Stimulated activated effector memory CD8-positive, alpha-beta T cell treated with anti-CD3 and anti-CD28 coated beads, Interleukin-12 subunit alpha, Interleukin-12 subunit beta, amount 100 ng/mL, for 72 hours (primary cell): ENCODE measurements at regions not wholly inside any gene's neighbourhood (a gene's known extent, or its start where the extent isn't known, plus 50 kb on each side); places are given as distances from the start of the nearest gene placed in this dataset.
A peak's percentile ranks its signal among the peaks of the same experiment; 100 is the strongest.
"Not testable (repeated sequence)": the region's sequence is repeated elsewhere in the genome, so short reads cannot be mapped to it uniquely, and the experiment has no call there.

ENCODE experiments used
- ATAC-seq: fragments of 150-1000 bp; cut with Tn5 transposase; 2 replicates; pipeline ENCODE4 v1.10.0; 2021
- DNase-seq, 2 donors: peaks; one replicate each; pipeline ENCODE4 v3.0.0; 2021 to 2022; ENCODE audit warnings: low spot score in 2 of 2
- H3K27ac Mint-ChIP-seq: one replicate; pipeline ENCODE4 v1.8.0; 2022; ENCODE audit warnings: mild to moderate bottlenecking, mixed read lengths
- H3K36me3 Mint-ChIP-seq: one replicate; pipeline ENCODE4 v1.8.0; 2022; ENCODE audit warnings: mild to moderate bottlenecking, mixed read lengths
- H3K4me1 Mint-ChIP-seq: one replicate; pipeline ENCODE4 v1.8.0; 2022; ENCODE audit warnings: mixed read lengths
- H3K4me3 Mint-ChIP-seq: one replicate; pipeline ENCODE4 v1.8.0; 2022; ENCODE audit warnings: mild to moderate bottlenecking, mixed read lengths
- H3K9me3 Mint-ChIP-seq: one replicate; pipeline ENCODE4 v1.8.0; 2022; ENCODE audit warnings: mixed read lengths

GRCh38 chr2:43070676-43071502 is 155.5 kb downstream of the ZFP36L2 start:
- DNase-seq (no peak), ATAC-seq (no peak)
- no peaks in the 10 kb centered on the region for H3K4me1 Mint-ChIP-seq

DNA sequence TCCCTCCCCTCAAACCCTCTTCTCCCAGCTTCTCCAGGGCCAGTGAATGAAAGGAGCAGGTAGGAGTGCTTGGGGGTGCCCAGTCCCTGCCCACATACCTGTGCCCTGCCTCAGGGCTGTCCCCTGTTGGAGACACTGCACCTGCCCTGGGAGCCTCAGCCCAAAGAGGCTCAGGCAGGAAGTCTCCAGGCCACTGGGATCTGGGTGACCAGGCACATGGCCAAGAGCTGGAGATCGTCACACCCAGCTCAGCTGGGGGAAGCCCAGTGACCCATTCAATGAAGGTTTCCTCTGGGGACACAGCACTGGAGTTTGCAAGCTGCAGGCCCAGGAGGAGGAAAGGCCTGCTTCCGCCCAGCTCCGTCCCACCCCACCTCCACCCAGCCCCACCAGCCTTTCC is 156.4 kb downstream of the ZFP36L2 start:
- Mint-ChIP-seq H3K36me3 (no peaks in the 10 kb centered on the region), H3K27ac (no peak overlapping the region), H3K9me3 (no peaks in the 10 kb centered on the region), H3K4me1 (no peaks in the 10 kb centered on the region), H3K4me3 (no peak overlapping the region)
- ATAC-seq (no peak), DNase-seq (no peak)

More at GRCh38 chr2:43070676-43071502, 155.5 kb downstream of the ZFP36L2 start:
- H3K9me3 Mint-ChIP-seq = no peaks in the 10 kb centered on the region
- no peak overlapping the region for H3K4me3 Mint-ChIP-seq
- no peaks in the 10 kb centered on the region for H3K36me3 Mint-ChIP-seq
- no peak overlapping the region for H3K27ac Mint-ChIP-seq

GRCh38 chr2:43068631-43069517 is 157.5 kb downstream of the ZFP36L2 start:
- Mint-ChIP-seq H3K4me1 (no peaks in the 10 kb centered on the region), H3K36me3 (no peaks in the 10 kb centered on the region), H3K9me3 (no peaks in the 10 kb centered on the region), H3K4me3 (no peak overlapping the region), H3K27ac (no peak overlapping the region)
- DNase-seq = no peak
- peak; percentile 9 for ATAC-seq

DNA sequence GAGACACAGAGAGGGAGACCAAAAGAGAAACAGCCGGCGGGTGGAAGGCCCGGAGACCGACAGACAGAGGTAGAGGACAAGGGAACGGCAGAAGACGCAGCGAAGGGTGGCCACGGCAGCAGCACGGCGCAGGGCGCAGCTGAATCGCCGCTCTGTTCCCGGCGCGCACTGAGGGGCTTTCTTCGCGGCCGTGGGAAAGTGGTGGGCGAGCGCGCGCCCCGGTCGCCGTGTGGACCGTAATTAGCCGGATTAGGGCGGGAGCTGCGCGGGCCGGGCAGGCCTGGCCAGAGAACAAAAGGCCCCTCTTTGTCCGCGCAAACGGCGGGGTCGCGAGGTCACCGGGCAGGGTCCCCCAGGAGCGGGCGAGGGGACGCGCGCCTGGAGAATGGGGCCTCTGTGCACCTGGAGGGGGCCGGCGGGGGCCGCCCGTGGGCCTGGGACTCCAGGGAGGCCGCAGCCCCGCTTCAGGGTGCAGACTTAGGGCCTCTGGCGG is 158.3 kb downstream of the ZFP36L2 start:
- no peak overlapping the region for H3K4me3 Mint-ChIP-seq
- ATAC-seq (no peak), DNase-seq (no peak)
- H3K36me3 Mint-ChIP-seq = no peaks in the 10 kb centered on the region
- H3K9me3 Mint-ChIP-seq = no peaks in the 10 kb centered on the region
- no peak overlapping the region for H3K27ac Mint-ChIP-seq
- no peaks in the 10 kb centered on the region for H3K4me1 Mint-ChIP-seq

DNA sequence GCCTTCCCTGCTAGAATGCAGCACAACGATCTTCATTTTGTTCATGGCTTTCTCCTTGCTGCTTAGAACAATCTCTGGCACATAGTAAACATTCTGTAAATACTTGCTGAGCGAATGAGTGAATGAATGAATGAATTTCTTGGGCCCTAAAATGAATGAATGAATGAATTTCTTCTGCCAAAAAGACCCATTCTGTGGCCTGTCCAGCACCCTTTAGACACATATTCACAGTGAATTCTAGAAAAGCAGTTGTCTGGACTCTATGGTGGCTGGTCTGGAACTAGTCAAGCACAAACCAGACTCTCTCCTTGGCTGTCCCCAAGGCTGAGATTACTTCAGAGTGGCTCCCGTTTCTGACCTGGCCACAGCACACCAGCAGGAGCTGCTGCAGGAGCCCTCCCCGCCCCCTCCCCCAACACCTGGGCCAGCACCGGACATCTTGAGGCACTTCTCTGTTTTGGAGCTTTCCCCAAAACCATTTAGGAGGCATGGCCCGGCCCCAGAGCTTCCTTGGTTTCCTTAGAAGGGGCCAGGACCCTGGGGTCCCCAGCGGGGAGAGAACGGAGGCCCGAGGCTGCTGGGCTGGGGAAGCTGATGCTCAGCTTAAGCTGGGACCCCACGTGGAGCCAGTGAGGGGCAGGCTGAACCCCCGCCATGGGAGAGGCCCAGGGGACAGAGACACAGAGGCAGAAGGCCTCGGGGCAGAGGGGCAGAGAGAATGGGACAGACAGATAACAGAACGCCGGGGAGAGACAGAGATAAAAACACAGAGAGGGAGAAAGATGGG is 159.0 kb downstream of the ZFP36L2 start:
- H3K27ac Mint-ChIP-seq = no peak overlapping the region
- H3K36me3 Mint-ChIP-seq = no peaks in the 10 kb centered on the region
- no peaks in the 10 kb centered on the region for H3K9me3 Mint-ChIP-seq
- no peak for ATAC-seq
- no peak overlapping the region for H3K4me3 Mint-ChIP-seq
- no peaks in the 10 kb centered on the region for H3K4me1 Mint-ChIP-seq
- no peak for DNase-seq

DNA sequence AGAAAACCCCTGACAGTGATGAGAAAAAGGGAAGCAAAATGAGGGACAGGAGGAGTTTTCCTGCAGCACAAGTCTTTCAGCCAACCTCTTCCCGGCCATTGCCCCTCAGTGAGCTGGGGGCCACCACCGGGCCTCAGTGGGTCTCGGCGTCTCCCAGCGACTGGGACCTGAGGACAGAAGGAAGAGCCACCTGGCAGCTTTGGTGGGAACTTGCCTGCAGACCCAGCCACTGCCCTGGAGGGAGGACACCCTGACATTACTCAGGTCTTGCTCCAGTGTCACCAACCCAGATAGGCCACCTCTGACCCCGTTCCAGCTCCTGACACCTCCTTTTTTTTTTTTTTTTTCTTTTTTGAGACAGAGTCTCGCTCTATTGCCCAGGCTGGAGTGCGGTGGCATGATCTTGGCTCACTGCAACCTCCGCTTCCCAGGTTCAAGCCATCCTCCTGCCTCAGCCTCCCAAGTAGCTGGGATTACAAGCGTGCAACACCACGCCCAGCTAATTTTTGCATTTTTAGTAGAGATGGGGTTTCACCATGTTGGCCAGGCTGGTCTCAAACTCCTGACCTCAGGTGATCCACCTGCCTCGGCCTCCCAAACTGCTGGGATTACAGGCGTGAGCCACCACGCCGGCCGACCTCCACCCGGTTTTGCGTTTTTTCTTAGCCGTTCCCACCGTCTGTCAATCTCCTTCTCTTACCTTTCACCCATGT is 159.7 kb downstream of the ZFP36L2 start:
- not testable (repeated sequence) for ATAC-seq, DNase-seq, H3K27ac Mint-ChIP-seq, H3K4me1 Mint-ChIP-seq, H3K36me3 Mint-ChIP-seq, H3K4me3 Mint-ChIP-seq, H3K9me3 Mint-ChIP-seq

- H3K36me3 Mint-ChIP-seq = no peaks in the 10 kb centered on the region
- DNase-seq = no peak
- no peak overlapping the region for H3K4me3 Mint-ChIP-seq
- H3K27ac Mint-ChIP-seq = no peak overlapping the region
- peaks cover 2% of the 10 kb centered on the region for H3K4me1 Mint-ChIP-seq
- no peaks in the 10 kb centered on the region for H3K9me3 Mint-ChIP-seq
- ATAC-seq = no peak
Measured at GRCh38 chr2:43065871-43066270, 160.5 kb downstream of the ZFP36L2 start.

- no peak for DNase-seq
- H3K4me1 Mint-ChIP-seq = peaks cover 10% of the 10 kb centered on the region
- ATAC-seq = no peak
- no peaks in the 10 kb centered on the region for H3K36me3 Mint-ChIP-seq
- H3K9me3 Mint-ChIP-seq = no peaks in the 10 kb centered on the region
- H3K27ac Mint-ChIP-seq = no peak overlapping the region
- H3K4me3 Mint-ChIP-seq = no peak overlapping the region
Measured at GRCh38 chr2:43065036-43065435, 161.4 kb downstream of the ZFP36L2 start.

DNA sequence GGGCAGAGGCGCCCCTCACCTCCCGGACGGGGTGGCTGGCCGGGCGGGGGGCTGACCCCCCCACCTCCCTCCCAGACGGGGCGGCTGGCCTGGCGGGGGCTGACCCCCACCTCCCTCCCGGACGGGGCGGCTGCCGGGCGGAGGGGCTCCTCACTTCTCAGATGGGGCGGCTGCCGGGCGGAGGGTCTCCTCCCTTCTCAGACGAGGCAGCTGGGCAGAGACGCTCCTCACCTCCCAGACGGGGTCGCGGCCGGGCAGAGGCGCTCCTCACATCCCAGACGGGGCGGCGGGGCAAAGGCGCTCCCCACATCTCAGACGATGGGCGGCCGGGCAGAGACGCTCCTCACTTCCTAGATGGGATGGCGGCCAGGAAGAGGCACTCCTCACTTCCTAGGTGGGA is 163.3 kb downstream of the ZFP36L2 start:
- H3K9me3 Mint-ChIP-seq, H3K36me3 Mint-ChIP-seq, DNase-seq, H3K4me3 Mint-ChIP-seq, ATAC-seq, H3K27ac Mint-ChIP-seq: not testable (repeated sequence)
- peaks cover 27% of the 10 kb centered on the region for H3K4me1 Mint-ChIP-seq

GRCh38 chr2:43062058-43062457 is 164.3 kb downstream of the ZFP36L2 start:
- no peak for DNase-seq
- Mint-ChIP-seq H3K36me3 (peaks cover 4% of the 10 kb centered on the region), H3K27ac (no peak overlapping the region)

DNA sequence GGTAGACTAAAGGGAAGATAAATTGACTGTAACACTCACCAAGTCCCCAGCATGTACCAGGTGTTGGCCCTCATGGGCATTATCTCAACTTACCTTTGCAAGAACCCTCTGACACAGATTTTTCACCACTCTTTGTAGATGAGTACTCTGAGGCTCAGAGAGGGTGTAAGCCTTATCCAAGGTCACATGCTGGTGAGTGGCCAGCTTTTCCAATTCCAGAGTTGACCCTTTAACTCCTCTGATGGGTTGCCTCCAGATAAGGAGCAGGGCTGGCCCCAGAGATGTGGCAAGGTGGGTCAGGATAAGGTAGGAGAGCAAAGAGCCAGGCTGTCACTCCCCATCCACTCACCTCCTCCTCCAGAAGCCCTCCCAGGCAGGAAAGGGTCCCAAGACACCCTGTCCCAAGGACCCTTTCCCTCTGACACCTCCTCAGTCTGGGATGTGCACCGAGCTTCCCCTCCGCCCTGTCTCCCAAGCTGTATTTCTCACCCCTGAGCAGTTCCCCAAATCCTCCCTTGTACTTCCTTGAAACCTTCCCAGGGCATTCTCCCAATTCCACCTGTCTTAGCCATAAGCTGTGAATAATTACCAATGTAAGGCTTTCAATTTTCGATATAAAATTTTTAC is 165.9 kb downstream of the ZFP36L2 start:
- no peak for DNase-seq
- H3K36me3 Mint-ChIP-seq = peaks cover 4% of the 10 kb centered on the region
- H3K9me3 Mint-ChIP-seq = no peaks in the 10 kb centered on the region
- no peak for ATAC-seq
- H3K27ac Mint-ChIP-seq = no peak overlapping the region
- H3K4me3 Mint-ChIP-seq = no peak overlapping the region
- peaks cover 27% of the 10 kb centered on the region for H3K4me1 Mint-ChIP-seq

More at GRCh38 chr2:43062058-43062457, 164.3 kb downstream of the ZFP36L2 start:
- no peaks in the 10 kb centered on the region for H3K9me3 Mint-ChIP-seq
- no peak for ATAC-seq
- no peak overlapping the region for H3K4me3 Mint-ChIP-seq
- H3K4me1 Mint-ChIP-seq = peaks cover 27% of the 10 kb centered on the region

DNA sequence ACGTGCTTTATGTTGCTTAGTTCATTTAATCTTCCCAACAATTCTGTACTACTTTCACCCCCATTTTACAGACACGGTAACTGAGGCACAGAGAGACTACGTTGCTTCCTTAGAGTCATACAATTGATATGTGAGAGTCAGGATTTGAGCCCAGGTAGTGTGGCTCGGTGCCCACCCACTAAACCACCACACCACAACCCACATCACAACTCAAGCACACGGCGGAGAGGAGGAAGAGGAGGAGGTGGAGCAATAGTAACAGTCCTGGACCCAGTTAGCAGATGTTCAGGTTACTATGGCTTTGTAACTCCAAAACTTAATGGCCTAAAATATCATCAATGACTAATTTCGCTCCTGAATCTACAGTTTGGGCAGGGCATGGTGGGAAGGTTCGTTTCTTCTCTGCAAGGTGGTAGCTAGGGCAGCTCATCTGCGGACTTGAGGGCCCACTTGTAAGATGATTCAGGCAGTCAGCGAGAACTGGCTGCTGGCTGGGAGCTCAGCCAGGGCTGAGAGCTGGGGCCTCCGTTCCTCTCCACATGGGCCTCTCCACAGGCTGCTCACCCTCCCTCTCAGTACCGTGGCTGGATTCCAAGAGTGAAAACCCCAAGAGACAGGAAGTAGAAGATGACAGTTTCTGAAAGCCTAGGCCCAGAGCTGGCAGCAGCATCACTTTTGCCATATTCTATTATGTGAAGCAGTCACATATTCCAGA is 167.1 kb downstream of the ZFP36L2 start:
- H3K4me1 Mint-ChIP-seq = peaks cover 27% of the 10 kb centered on the region
- no peaks in the 10 kb centered on the region for H3K9me3 Mint-ChIP-seq
- H3K4me3 Mint-ChIP-seq = peak overlapping the region; percentile 6
- H3K36me3 Mint-ChIP-seq = peaks cover 4% of the 10 kb centered on the region
- DNase-seq (peak; percentile 44 to 82), ATAC-seq (peak; percentile 97)
- peak overlapping the region; percentile 9 for H3K27ac Mint-ChIP-seq

- Mint-ChIP-seq H3K9me3 (no peaks in the 10 kb centered on the region), H3K27ac (peak overlapping the region; percentile 9), H3K36me3 (peaks cover 4% of the 10 kb centered on the region), H3K4me3 (peak overlapping the region; percentile 6), H3K4me1 (peaks cover 27% of the 10 kb centered on the region)
- DNase-seq (no peak), ATAC-seq (no peak)
Measured at GRCh38 chr2:43058726-43059110, 167.7 kb downstream of the ZFP36L2 start.
